GM19467 (cell line): ENCODE measurements at regions not wholly inside any gene's neighbourhood (a gene's known extent, or its start where the extent isn't known, plus 50 kb on each side); places are given as distances from the start of the nearest gene placed in this dataset.
A peak's percentile ranks its signal among the peaks of the same experiment; 100 is the strongest.

Experiments
- ATAC-seq: cut with Tn5 transposase; IDR thresholded peaks from one replicate; pipeline ENCODE4 v1.9.1; 2021; ENCODE audit warnings: mild to moderate bottlenecking, moderate library complexity; ENCODE audit not compliant: unreplicated experiment

- ATAC-seq = no peak
These were observed 71.5 kb upstream of the DSG1 start for GRCh38 chr18:31246460-31246859.

GRCh38 chr18:31247574-31248199 lies 70.3 kb upstream of the DSG1 start:
- no peak for ATAC-seq

GRCh38 chr18:31248783-31249521 lies 69.0 kb upstream of the DSG1 start:
- no peak for ATAC-seq

DNA sequence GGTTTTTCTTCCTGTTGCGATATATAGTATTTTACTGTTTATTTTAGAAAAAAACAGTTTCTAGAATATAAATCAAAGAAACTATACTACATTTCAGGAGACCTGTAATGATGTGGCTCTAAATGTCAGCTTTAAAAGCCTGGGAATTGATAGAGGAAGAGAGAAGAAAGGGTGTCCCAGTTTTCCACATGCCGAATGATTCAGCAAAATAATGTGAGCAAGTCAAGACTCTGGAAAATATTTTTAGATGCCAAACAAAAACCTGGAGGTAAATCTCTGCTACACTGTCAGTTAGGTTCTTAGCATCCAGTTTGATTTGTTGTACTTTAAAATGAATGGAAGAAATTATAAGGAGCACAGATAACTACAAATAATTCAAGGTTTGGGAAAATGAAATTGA lies 67.1 kb upstream of the DSG1 start:
- no peak for ATAC-seq

DNA sequence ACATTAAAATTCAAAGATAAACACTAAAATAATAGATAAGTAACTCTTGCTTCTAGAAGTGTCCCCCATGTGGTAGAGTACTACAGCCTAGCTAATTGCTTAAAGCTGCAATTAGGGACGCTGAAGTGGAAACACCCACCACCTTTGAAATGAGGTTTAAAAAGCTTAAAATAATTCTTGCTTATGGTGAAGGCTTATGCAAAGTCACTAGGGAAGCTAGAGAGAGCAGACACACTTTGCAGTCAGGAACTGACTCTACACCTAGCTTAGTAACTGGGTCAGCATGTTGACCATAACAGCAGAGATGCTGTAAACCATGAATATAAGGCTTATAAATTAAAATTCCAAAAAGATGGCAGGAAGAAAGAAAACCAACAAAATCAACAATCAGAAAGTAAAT lies 65.4 kb upstream of the DSG1 start:
- no peak for ATAC-seq

DNA sequence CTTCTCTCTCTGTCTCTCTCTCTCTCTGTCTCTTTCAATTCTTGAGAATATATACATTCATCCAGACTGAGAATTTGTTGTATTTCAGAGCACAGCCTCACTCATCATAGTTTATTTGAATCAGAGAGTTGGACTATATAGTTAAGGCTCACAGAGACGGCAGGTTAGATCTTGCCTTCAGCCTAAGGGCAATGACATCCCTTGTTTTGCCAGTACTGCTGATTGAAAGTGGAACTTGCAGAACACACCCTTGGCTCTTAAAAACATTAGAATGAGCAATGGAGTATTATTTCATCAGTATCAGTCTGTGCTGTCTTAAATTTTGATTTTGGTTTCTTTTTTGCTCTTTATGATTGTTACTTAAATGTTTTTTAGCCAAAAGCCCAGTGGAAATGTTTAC lies 62.0 kb upstream of the DSG1 start:
- no peak for ATAC-seq

GRCh38 chr18:31258789-31259188 lies 59.2 kb upstream of the DSG1 start:
- no peak for ATAC-seq

GRCh38 chr18:31261792-31262582 lies 56.0 kb upstream of the DSG1 start:
- ATAC-seq = no peak

- peak; percentile 65 for ATAC-seq
These were observed 50.0 kb upstream of the DSG1 start for GRCh38 chr18:31267823-31268481.
